ENCODE measurements at regions not wholly inside any gene's neighbourhood (a gene's known extent, or its start where the extent isn't known, plus 50 kb on each side); places are given as distances from the start of the nearest gene placed in this dataset.

DNA sequence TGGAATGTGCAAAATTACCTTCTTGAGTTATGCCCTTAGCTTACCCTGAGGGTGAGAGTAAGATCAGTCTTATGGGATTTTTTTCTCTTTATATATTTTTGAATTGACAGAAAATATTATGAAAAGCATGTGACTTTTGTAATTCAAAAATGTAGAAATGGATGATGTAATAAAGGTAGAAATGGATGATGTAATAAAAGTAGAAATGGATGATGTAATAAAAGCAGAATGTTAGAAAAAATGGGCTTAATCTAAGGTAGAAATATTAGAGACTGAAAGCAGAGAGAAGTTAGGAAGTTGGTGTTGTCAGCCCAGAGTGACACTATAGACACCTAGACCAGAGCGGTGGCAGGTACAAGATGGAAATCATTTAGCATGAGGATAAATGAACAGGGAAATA is 107.1 kb upstream of the THSD7B start:
- Histone ChIP-seq H3K9ac (no peak overlapping the region), H3K4me2 (ENCODE audit: low read length) (no peak overlapping the region), H3K27ac (no peak overlapping the region), H3K79me2 (no peaks in the 10 kb centered on the region), H3K4me1 (no peaks in the 10 kb centered on the region), H2AFZ (no peak overlapping the region), H3K36me3 (ENCODE audit: control insufficient read depth, insufficient read depth, low read length) (no peaks in the 10 kb centered on the region), H3K27me3 (ENCODE audit: control insufficient read depth, insufficient read depth, low read length) (no peaks in the 10 kb centered on the region), H3K4me3 (ENCODE audit: low read depth, low read length) (no peak overlapping the region), H3K9me3 (ENCODE audit: control insufficient read depth, low read length) (no peaks in the 10 kb centered on the region)
- TF ChIP-seq, protein P1, sequence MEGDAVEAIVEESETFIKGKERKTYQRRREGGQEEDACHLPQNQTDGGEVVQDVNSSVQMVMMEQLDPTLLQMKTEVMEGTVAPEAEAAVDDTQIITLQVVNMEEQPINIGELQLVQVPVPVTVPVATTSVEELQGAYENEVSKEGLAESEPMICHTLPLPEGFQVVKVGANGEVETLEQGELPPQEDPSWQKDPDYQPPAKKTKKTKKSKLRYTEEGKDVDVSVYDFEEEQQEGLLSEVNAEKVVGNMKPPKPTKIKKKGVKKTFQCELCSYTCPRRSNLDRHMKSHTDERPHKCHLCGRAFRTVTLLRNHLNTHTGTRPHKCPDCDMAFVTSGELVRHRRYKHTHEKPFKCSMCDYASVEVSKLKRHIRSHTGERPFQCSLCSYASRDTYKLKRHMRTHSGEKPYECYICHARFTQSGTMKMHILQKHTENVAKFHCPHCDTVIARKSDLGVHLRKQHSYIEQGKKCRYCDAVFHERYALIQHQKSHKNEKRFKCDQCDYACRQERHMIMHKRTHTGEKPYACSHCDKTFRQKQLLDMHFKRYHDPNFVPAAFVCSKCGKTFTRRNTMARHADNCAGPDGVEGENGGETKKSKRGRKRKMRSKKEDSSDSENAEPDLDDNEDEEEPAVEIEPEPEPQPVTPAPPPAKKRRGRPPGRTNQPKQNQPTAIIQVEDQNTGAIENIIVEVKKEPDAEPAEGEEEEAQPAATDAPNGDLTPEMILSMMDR (IDR thresholded peaks at IDR 0.05): no peak

DNA sequence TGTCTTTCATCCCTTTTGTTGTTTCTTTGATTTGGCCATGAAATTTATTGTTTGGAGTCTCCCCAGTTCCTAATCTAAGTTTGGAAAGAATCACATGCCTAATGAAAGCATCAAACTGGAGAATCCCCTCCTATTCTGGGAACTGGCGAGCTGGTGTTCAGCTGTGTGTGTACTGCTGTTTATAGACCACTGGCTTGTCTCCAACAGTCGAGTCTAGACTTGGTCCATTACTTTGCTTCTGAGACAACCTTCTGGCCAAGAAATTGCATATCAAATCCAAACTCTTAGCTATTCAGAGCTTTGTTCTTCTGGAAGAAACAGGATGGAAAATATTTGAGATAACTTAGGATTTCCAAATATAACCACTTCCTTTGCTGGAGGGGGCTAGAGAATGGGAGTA is 111.5 kb upstream of the THSD7B start:
- no peaks in the 10 kb centered on the region for H3K9me3 ChIP-seq (ENCODE audit: control insufficient read depth, low read length)
- H3K4me2 ChIP-seq (ENCODE audit: low read length): no peak overlapping the region
- H3K4me1 ChIP-seq: no peaks in the 10 kb centered on the region
- H3K4me3 ChIP-seq (ENCODE audit: low read depth, low read length): no peak overlapping the region
- no peak overlapping the region for H3K9ac ChIP-seq
- no peak overlapping the region for H2AFZ ChIP-seq
- TF ChIP-seq, protein P1 (IDR thresholded peaks at IDR 0.05): no peak
- H3K79me2 ChIP-seq: no peaks in the 10 kb centered on the region
- H3K27me3 ChIP-seq (ENCODE audit: control insufficient read depth, insufficient read depth, low read length): no peaks in the 10 kb centered on the region
- no peaks in the 10 kb centered on the region for H3K36me3 ChIP-seq (ENCODE audit: control insufficient read depth, insufficient read depth, low read length)
- no peak overlapping the region for H3K27ac ChIP-seq

DNA sequence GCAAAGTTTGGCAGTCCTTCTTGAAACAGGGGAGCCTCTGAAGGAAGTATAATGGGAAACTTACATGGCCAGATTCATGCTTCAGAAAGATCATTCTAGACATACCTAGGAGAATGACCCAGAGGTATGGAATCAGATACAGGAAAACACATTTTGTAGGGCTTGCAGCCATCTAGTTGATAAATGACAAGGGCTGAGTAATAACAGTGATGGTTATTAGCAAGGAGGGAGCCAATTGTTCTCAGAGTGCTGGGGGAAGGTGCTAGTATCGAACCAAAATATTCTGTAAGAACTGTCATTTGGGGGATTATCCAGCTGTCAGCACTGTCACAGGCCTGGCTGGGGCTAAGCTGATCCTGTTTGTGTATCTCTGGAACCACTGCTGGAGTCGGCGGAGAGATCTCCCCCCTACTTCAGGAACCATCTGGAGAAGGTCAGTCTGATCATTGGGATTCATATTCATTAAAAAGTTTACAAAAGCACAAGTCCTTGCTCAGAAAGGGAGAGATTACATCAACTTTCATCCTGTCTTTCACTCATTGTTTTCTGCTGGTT is 113.8 kb upstream of the THSD7B start:
- TF ChIP-seq, protein P1 (IDR thresholded peaks at IDR 0.05): no peak
- H3K4me2 ChIP-seq (ENCODE audit: low read length): no peak overlapping the region

DNA sequence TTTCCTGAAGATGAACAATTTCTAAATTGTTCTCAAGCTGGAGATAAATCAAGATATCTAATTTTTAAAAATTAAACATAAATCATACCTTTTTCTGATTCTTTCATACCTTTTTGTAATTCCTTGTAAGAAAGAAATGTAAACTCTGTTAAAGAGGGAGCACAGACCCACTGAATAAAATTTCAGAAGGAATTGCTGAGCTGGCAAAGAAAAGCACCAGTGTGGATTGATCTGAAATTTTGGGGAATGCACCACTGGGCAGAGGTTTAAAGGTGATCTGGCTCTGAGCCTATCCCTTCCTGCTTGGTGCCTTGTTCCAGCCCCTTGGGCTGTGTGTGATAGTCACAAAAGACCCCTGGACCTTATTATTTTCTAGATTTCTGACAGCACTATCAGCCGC is 118.3 kb upstream of the THSD7B start:
- TF ChIP-seq, protein P1 (IDR thresholded peaks at IDR 0.05): no peak
- no peak overlapping the region for H3K4me3 ChIP-seq (ENCODE audit: low read depth, low read length)

More for the DNA sequence above, 113.8 kb upstream of the THSD7B start:
- Histone ChIP-seq H3K4me1 (no peaks in the 10 kb centered on the region), H3K27ac (no peak overlapping the region), H3K4me3 (ENCODE audit: low read depth, low read length) (no peak overlapping the region), H3K79me2 (no peaks in the 10 kb centered on the region), H2AFZ (no peak overlapping the region), H3K36me3 (ENCODE audit: control insufficient read depth, insufficient read depth, low read length) (no peaks in the 10 kb centered on the region), H3K9ac (no peak overlapping the region), H3K9me3 (ENCODE audit: control insufficient read depth, low read length) (no peaks in the 10 kb centered on the region), H3K27me3 (ENCODE audit: control insufficient read depth, insufficient read depth, low read length) (no peaks in the 10 kb centered on the region)

DNA sequence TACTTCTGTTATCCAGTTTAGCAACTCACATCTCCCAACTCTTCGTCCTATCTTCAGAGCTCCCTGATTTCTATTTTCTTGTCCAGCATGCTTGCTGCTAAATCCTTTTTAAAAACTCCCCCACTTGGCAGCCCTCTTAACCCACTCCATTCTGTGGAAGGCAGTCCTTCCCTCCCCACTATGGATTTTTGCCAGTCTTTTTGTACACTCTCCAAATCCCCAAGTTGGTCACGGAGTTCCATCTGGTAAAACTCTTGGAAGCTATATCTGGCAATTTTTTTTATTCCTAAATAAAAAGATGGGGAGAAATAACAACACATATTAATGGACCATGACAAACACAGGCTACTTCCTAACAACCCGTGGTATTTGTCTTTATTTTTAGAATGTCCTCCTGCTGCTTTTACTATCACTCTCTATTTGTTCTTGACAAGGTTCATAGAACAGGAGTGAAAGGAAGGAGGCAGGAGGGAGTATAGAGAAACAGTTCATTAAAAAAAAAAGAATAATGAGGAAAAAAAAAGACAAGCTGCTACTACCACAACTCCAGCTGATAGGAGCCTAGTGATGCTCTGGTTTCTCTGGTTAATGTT is 120.0 kb upstream of the THSD7B start:
- Histone ChIP-seq H3K27ac (no peak overlapping the region), H3K4me2 (ENCODE audit: low read length) (no peak overlapping the region), H3K27me3 (ENCODE audit: control insufficient read depth, insufficient read depth, low read length) (no peaks in the 10 kb centered on the region), H3K9ac (no peak overlapping the region), H3K36me3 (ENCODE audit: control insufficient read depth, insufficient read depth, low read length) (no peaks in the 10 kb centered on the region), H3K4me1 (no peaks in the 10 kb centered on the region), H3K79me2 (no peaks in the 10 kb centered on the region), H3K4me3 (ENCODE audit: low read depth, low read length) (no peak overlapping the region), H2AFZ (no peak overlapping the region), H3K9me3 (ENCODE audit: control insufficient read depth, low read length) (no peaks in the 10 kb centered on the region)
- TF ChIP-seq, protein P1 (IDR thresholded peaks at IDR 0.05): no peak

More for the DNA sequence above, 118.3 kb upstream of the THSD7B start:
- Histone ChIP-seq H3K9ac (no peak overlapping the region), H3K9me3 (ENCODE audit: control insufficient read depth, low read length) (no peaks in the 10 kb centered on the region), H3K36me3 (ENCODE audit: control insufficient read depth, insufficient read depth, low read length) (no peaks in the 10 kb centered on the region), H3K79me2 (no peaks in the 10 kb centered on the region), H3K27ac (no peak overlapping the region), H2AFZ (no peak overlapping the region), H3K4me2 (ENCODE audit: low read length) (no peak overlapping the region), H3K27me3 (ENCODE audit: control insufficient read depth, insufficient read depth, low read length) (no peaks in the 10 kb centered on the region), H3K4me1 (no peaks in the 10 kb centered on the region)

Data from parathyroid adenoma (tissue), 2 donors.